OCI-LY3 (cell line): ENCODE measurements at regions not wholly inside any gene's neighbourhood (a gene's known extent, or its start where the extent isn't known, plus 50 kb on each side); places are given as distances from the start of the nearest gene placed in this dataset.

Experiments
- H2AFZ ChIP-seq: fragments of 200-600, 300-600 bp; shearing (Covaris generic); 2 replicates; pipeline ENCODE4 v1.6.0; 2014; ENCODE audit warnings: antibody characterized with exemption, low read depth, low read length
- H3K27ac ChIP-seq: fragments of 200-600, 300-600 bp; sonication (generic); 2 replicates; pipeline ENCODE4 v1.5.1; 2014; ENCODE audit warnings: mild to moderate bottlenecking, low read length, moderate library complexity, mixed read lengths
- H3K27me3 ChIP-seq: fragments of 200-600, 300-600 bp; sonication (generic); 2 replicates; pipeline ENCODE4 v1.6.1; 2014; ENCODE audit warnings: low read depth, low read length, mixed read lengths
- H3K36me3 ChIP-seq: fragments of 200-600, 300-600 bp; sonication (generic); replicated peaks from 2 replicates; pipeline ENCODE3; 2014; ENCODE audit warnings: low read depth, low read length, mixed read lengths
- H3K4me1 ChIP-seq: fragments of 300-600, 200-600 bp; sonication (generic); 2 replicates; pipeline ENCODE4 v1.6.1; 2014; ENCODE audit warnings: low read length, mixed read lengths
- H3K4me2 ChIP-seq: fragments of 200-600, 300-600 bp; sonication (generic); 2 replicates; pipeline ENCODE4 v1.6.1; 2014; ENCODE audit warnings: low read length, mixed read lengths
- H3K4me3 ChIP-seq: fragments of 300-600, 200-600 bp; sonication (generic); 2 replicates; pipeline ENCODE4 v1.5.1; 2014; ENCODE audit warnings: antibody characterized with exemption, mild to moderate bottlenecking, low read length, moderate library complexity
- H3K79me2 ChIP-seq: fragments of 300-600, 200-600 bp; shearing (Covaris generic); 2 replicates; pipeline ENCODE4 v1.6.1; 2014; ENCODE audit warnings: mild to moderate bottlenecking, low read length, mixed read lengths
- H3K9ac ChIP-seq: fragments of 300-600, 200-600 bp; shearing (Covaris generic); 2 replicates; pipeline ENCODE4 v1.6.0; 2014; ENCODE audit warnings: mild to moderate bottlenecking, low read length, moderate library complexity
- H3K9me3 ChIP-seq: fragments of 200-600, 300-600 bp; shearing (Covaris generic); 2 replicates; pipeline ENCODE4 v1.6.1; 2014; ENCODE audit warnings: low read length, mixed read lengths; ENCODE audit not compliant: insufficient read depth
- H4K20me1 ChIP-seq: fragments of 200-600, 300-600 bp; sonication (generic); 2 replicates; pipeline ENCODE4 v1.6.1; 2016; ENCODE audit warnings: low read length, mixed read lengths; ENCODE audit not compliant: insufficient read depth
- CTCF ChIP-seq: fragments of 200-600, 300-600 bp; sonication (generic); IDR thresholded peaks from 2 replicates; pipeline ENCODE4 v1.5.1; 2014; ENCODE audit warnings: antibody characterized with exemption, low read length, low read depth
- EZH2phosphoT487 ChIP-seq: fragments of 200-600 bp; shearing (Covaris generic); IDR thresholded peaks from 2 replicates; pipeline ENCODE4 v1.6.1; 2018; ENCODE audit warnings: antibody characterized with exemption, mixed run types, low read depth

DNA sequence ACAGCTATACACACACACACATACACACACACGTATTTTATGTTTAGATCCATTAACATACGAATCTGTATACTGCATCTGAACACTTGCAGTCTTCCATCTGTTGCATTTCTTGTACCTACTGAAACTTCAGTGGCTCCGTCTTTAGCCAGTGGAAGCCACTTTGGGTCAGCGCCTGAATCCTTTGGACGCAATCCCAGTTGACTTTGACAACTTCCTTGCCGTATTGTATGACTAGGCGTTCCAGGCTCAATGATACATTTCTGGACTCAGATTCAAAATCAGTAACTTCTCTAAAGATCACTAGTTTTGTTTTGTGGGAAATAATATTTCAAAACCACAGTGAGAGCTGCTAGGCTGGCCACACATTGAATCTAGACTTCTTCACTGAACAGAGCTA lies 101.5 kb upstream of the GPC1 start:
- H3K4me2 ChIP-seq: no peak overlapping the region
- H3K9me3 ChIP-seq: no peaks in the 10 kb centered on the region
- no peak overlapping the region for H3K9ac ChIP-seq
- H3K4me3 ChIP-seq: no peak overlapping the region
- no peak overlapping the region for H2AFZ ChIP-seq
- no peaks in the 10 kb centered on the region; the same call in 1 of the 2 replicates for H3K27me3 ChIP-seq
- no peaks in the 10 kb centered on the region for H3K79me2 ChIP-seq
- H3K4me1 ChIP-seq: no peaks in the 10 kb centered on the region
- H3K36me3 ChIP-seq: no peaks in the 10 kb centered on the region
- no peaks in the 10 kb centered on the region for H4K20me1 ChIP-seq
- no peak for TF ChIP-seq CTCF
- TF ChIP-seq EZH2phosphoT487: no peak
- no peak overlapping the region for H3K27ac ChIP-seq

- Histone ChIP-seq H3K36me3 (no peaks in the 10 kb centered on the region), H4K20me1 (no peaks in the 10 kb centered on the region), H3K27me3 (no peaks in the 10 kb centered on the region), H3K4me2 (no peak overlapping the region), H3K4me3 (no peak overlapping the region), H3K27ac (no peak overlapping the region), H3K9ac (no peak overlapping the region), H3K9me3 (no peaks in the 10 kb centered on the region), H3K4me1 (no peaks in the 10 kb centered on the region), H2AFZ (no peak overlapping the region), H3K79me2 (no peaks in the 10 kb centered on the region)
- TF ChIP-seq CTCF (no peak), EZH2phosphoT487 (no peak)
Observed at GRCh38 chr2:240335061-240335460, 100.4 kb upstream of the GPC1 start.

- Histone ChIP-seq H3K27me3 (no peaks in the 10 kb centered on the region), H3K4me2 (no peak overlapping the region), H3K4me3 (no peak overlapping the region), H3K27ac (no peak overlapping the region), H3K79me2 (no peaks in the 10 kb centered on the region), H3K9me3 (no peaks in the 10 kb centered on the region), H3K36me3 (no peaks in the 10 kb centered on the region), H4K20me1 (no peaks in the 10 kb centered on the region), H3K9ac (no peak overlapping the region), H3K4me1 (no peaks in the 10 kb centered on the region), H2AFZ (no peak overlapping the region)
- TF ChIP-seq CTCF (no peak), EZH2phosphoT487 (no peak)
Observed at GRCh38 chr2:240336820-240337427, 98.5 kb upstream of the GPC1 start.

DNA sequence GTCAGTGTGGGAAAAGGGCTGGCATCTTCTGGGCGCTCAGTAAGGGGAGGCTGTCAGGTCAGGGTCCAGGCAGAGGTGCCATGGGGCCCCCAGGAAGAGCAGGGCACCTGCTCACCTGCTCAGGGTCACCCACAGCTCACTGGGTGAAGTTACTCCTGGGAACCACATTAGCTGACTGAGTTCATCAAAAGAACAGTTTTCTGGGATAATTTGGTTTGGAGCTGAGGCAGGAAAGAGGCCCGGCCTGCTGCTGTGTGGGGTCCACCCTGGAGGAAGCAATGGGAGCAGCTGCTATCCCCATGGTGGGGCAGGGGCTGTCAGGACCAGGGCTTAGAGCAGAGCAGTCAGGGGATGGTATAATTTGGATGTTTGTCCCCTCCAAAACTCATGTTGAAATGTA lies 97.2 kb upstream of the GPC1 start:
- Histone ChIP-seq H3K36me3 (no peaks in the 10 kb centered on the region), H3K27ac (no peak overlapping the region), H3K27me3 (no peaks in the 10 kb centered on the region), H3K9me3 (no peaks in the 10 kb centered on the region), H3K4me3 (no peak overlapping the region), H3K4me1 (no peaks in the 10 kb centered on the region), H3K79me2 (no peaks in the 10 kb centered on the region), H3K9ac (no peak overlapping the region), H4K20me1 (no peaks in the 10 kb centered on the region), H3K4me2 (no peak overlapping the region), H2AFZ (no peak overlapping the region)
- TF ChIP-seq CTCF (no peak), EZH2phosphoT487 (no peak)
